Keratinocyte (primary cell): ENCODE measurements at regions not wholly inside any gene's neighbourhood (a gene's known extent, or its start where the extent isn't known, plus 50 kb on each side); places are given as distances from the start of the nearest gene placed in this dataset.

ENCODE experiments used
- DNase-seq: peaks from one replicate; pipeline ENCODE4 v3.0.0-alpha.2; 2011; ENCODE audit warnings: low read depth, missing footprints, low spot score
- FAIRE-seq: peaks from 2 replicates; lab custom pipeline; 2011; peaks lifted over from hg19 to GRCh38; lab: Jason Lieb, UNC
- H2AFZ ChIP-seq: 2 replicates; pipeline ENCODE4 v1.6.0; 2012; ENCODE audit warnings: low read length, control low read depth, inconsistent platforms; ENCODE audit not compliant: control insufficient read depth
- H3K27ac ChIP-seq: 2 replicates; pipeline ENCODE4 v1.5.1; 2011; ENCODE audit warnings: low read length; ENCODE audit not compliant: control insufficient read depth, insufficient read depth
- H3K27me3 ChIP-seq: 3 replicates; pipeline ENCODE4 v1.6.0; 2011; ENCODE audit warnings: low read length; ENCODE audit not compliant: control insufficient read depth, insufficient read depth; ENCODE audit errors: extremely low read depth
- H3K36me3 ChIP-seq, 2 experiments: 2 replicates in 1 of 2; 3 replicates in 1 of 2; pipeline ENCODE4 v1.5.1; 2011; ENCODE audit warnings: low read length in 2 of 2, mild to moderate bottlenecking in 1 of 2; ENCODE audit not compliant: control insufficient read depth in 2 of 2, insufficient read depth in 2 of 2; ENCODE audit errors: extremely low read depth in 1 of 2
- H3K4me1 ChIP-seq: 3 replicates; pipeline ENCODE4 v1.5.1; 2011; ENCODE audit warnings: low read length; ENCODE audit not compliant: control insufficient read depth, insufficient read depth; ENCODE audit errors: extremely low read depth
- H3K4me2 ChIP-seq: 3 replicates; pipeline ENCODE4 v1.6.0; 2011; ENCODE audit warnings: low read depth, low read length; ENCODE audit not compliant: control insufficient read depth, insufficient read depth; ENCODE audit errors: extremely low read depth
- H3K4me3 ChIP-seq, 3 experiments: fragments of 200-600 bp in 1 of 3; sonication (generic) in 1 of 3; 2 replicates in 2 of 3; 3 replicates in 1 of 3; pipeline ENCODE4 v1.5.1; 2011 to 2016; ENCODE audit warnings: low read length in 3 of 3, mild to moderate bottlenecking in 3 of 3, control low read depth in 2 of 3, inconsistent platforms in 1 of 3, low read depth in 1 of 3, mixed read lengths in 1 of 3, mixed run types in 1 of 3, moderate library complexity in 1 of 3; ENCODE audit not compliant: control insufficient read depth in 2 of 3, insufficient read depth in 2 of 3; ENCODE audit errors: extremely low read depth in 1 of 3
- H3K79me2 ChIP-seq: 2 replicates; pipeline ENCODE4 v1.6.0; 2012; ENCODE audit warnings: low read length; ENCODE audit not compliant: control insufficient read depth, insufficient read depth
- H3K9ac ChIP-seq: 3 replicates; pipeline ENCODE4 v1.6.0; 2011; ENCODE audit warnings: low read length; ENCODE audit not compliant: control insufficient read depth, insufficient read depth; ENCODE audit errors: extremely low read depth
- H3K9me1 ChIP-seq: 3 replicates; pipeline ENCODE4 v1.6.0; 2011; ENCODE audit warnings: low read length; ENCODE audit not compliant: control insufficient read depth, insufficient read depth; ENCODE audit errors: extremely low read depth
- H3K9me3 ChIP-seq: 2 replicates; pipeline ENCODE4 v1.5.1; 2012; ENCODE audit warnings: low read depth, low read length; ENCODE audit not compliant: control insufficient read depth
- H4K20me1 ChIP-seq: 3 replicates; pipeline ENCODE4 v1.6.0; 2011; ENCODE audit warnings: low read length; ENCODE audit not compliant: control insufficient read depth, insufficient read depth; ENCODE audit errors: extremely low read depth
- EZH2 ChIP-seq: IDR thresholded peaks from one replicate; pipeline ENCODE4 v1.6.1; 2012; ENCODE audit warnings: inconsistent platforms, mild to moderate bottlenecking, low read length, moderate library complexity
- dilution Hi-C: fragments of 300-500 bp; cut with MboI; formaldehyde crosslinking; loops from one replicate; pipeline ENCODE4 v1.7.0; 2020; ENCODE audit warnings: low sequenced_read_pairs; ENCODE audit not compliant: extremely low pct_ligation_motif_present
- TF ChIP-seq, protein P1 (sequence below), 3 experiments: IDR thresholded peaks in 1 of 3; conservative IDR thresholded peaks in 1 of 3; optimal IDR thresholded peaks in 1 of 3; 2 replicates in 2 of 3; 3 replicates in 1 of 3; pipeline versions ENCODE3 to v1.5.1; 2011; ENCODE audit warnings: low read length in 3 of 3, mild to moderate bottlenecking in 3 of 3, moderate library complexity in 2 of 3, control low read depth in 1 of 3, inconsistent platforms in 1 of 3; ENCODE audit not compliant: insufficient read depth in 2 of 3; ENCODE audit errors: extremely low read depth in 1 of 3

DNA sequence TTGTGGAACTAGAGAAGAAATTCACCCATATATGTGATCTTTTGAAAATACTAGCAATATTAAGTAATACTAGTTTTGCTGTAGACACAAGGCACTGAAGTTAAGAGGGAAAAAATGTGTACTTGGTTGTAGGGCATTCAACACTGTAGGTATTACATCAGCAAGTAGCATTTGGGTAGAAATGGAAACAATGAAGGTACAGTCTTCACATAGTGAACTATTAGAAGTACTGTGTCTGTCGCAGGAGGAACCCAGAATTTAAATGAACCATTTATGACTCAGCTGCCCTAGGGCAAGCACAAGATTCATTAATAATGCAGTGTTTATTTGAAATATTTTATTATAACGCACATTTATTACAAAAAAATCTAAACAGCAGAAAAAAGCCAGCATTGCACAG lies 572.7 kb upstream of the TENM3 start:
- TF ChIP-seq, protein P1, sequence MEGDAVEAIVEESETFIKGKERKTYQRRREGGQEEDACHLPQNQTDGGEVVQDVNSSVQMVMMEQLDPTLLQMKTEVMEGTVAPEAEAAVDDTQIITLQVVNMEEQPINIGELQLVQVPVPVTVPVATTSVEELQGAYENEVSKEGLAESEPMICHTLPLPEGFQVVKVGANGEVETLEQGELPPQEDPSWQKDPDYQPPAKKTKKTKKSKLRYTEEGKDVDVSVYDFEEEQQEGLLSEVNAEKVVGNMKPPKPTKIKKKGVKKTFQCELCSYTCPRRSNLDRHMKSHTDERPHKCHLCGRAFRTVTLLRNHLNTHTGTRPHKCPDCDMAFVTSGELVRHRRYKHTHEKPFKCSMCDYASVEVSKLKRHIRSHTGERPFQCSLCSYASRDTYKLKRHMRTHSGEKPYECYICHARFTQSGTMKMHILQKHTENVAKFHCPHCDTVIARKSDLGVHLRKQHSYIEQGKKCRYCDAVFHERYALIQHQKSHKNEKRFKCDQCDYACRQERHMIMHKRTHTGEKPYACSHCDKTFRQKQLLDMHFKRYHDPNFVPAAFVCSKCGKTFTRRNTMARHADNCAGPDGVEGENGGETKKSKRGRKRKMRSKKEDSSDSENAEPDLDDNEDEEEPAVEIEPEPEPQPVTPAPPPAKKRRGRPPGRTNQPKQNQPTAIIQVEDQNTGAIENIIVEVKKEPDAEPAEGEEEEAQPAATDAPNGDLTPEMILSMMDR (optimal IDR thresholded peaks at IDR 0.05 in 1 of 3, IDR thresholded peaks at IDR 0.05 in 1 of 3, conservative IDR thresholded peaks at IDR 0.05 in 1 of 3; ENCODE audit: extremely low read depth in 1 of 3, insufficient read depth in 2 of 3, low read length in 3 of 3): no peak
- no peak for TF ChIP-seq EZH2
- Histone ChIP-seq H3K4me3 (no peak overlapping the region), H4K20me1 (no peaks in the 10 kb centered on the region), H3K79me2 (no peaks in the 10 kb centered on the region), H3K4me1 (no peaks in the 10 kb centered on the region), H3K27me3 (no peaks in the 10 kb centered on the region), H3K27ac (no peak overlapping the region), H3K4me2 (no peak overlapping the region), H3K9ac (no peak overlapping the region), H3K9me3 (no peaks in the 10 kb centered on the region), H3K36me3 (no peaks in the 10 kb centered on the region), H2AFZ (no peak overlapping the region), H3K9me1 (no peaks in the 10 kb centered on the region)
- FAIRE-seq: no peak
- no peak for DNase-seq
- dilution Hi-C loops: no loop called here

DNA sequence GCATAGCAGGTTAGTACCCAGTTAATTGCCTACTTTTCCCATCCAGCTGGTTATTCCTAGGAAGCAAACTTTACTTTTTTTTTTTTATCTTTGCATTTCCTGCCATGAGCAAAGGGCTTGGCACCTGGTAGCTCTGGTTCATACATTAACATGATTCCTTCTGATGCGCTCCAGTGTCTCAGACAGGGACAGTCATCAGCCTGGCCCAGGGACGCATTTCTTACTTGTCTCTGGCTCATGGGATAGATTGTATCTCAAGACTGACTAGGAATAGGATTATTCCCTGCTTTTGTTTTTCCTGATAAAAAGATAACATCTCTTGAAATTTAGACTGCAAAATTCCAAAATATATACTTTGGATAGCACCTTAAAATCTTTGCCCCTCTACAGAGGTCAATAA lies 571.5 kb upstream of the TENM3 start:
- DNase-seq (no peak), FAIRE-seq (no peak)
- Histone ChIP-seq H3K79me2 (no peaks in the 10 kb centered on the region), H3K4me1 (no peaks in the 10 kb centered on the region), H3K36me3 (no peaks in the 10 kb centered on the region), H2AFZ (no peak overlapping the region), H3K9me3 (no peaks in the 10 kb centered on the region), H3K27me3 (no peaks in the 10 kb centered on the region), H4K20me1 (no peaks in the 10 kb centered on the region), H3K4me3 (no peak overlapping the region), H3K27ac (no peak overlapping the region), H3K9ac (no peak overlapping the region), H3K9me1 (no peaks in the 10 kb centered on the region), H3K4me2 (no peak overlapping the region)
- TF ChIP-seq, protein P1 (optimal IDR thresholded peaks at IDR 0.05 in 1 of 3, IDR thresholded peaks at IDR 0.05 in 1 of 3, conservative IDR thresholded peaks at IDR 0.05 in 1 of 3; ENCODE audit: extremely low read depth in 1 of 3, insufficient read depth in 2 of 3, low read length in 3 of 3): no peak
- TF ChIP-seq EZH2: no peak
- dilution Hi-C loops: no loop called here
